Activated naive CD8-positive, alpha-beta T cell treated with anti-CD3 and anti-CD28 coated beads, Interleukin-2, amount 50 U/mL, for 16 hours (primary cell): ENCODE measurements at regions not wholly inside any gene's neighbourhood (a gene's known extent, or its start where the extent isn't known, plus 50 kb on each side); places are given as distances from the start of the nearest gene placed in this dataset.
"Not testable (repeated sequence)": the region's sequence is repeated elsewhere in the genome, so short reads cannot be mapped to it uniquely, and the experiment has no call there.

ENCODE experiments used
- DNase-seq: peaks from one replicate; pipeline ENCODE4 v3.0.0-alpha.2; 2020; ENCODE audit warnings: low read depth, low spot score

GRCh38 chr10:21145751-21146435 lies 248.8 kb upstream of the NEBL start:
- DNase-seq: no peak

GRCh38 chr10:21144047-21144446 lies 246.9 kb upstream of the NEBL start:
- no peak for DNase-seq

- DNase-seq: no peak
Observed at GRCh38 chr10:21141946-21142492, 244.9 kb upstream of the NEBL start.

GRCh38 chr10:21138769-21139340 lies 241.7 kb upstream of the NEBL start:
- DNase-seq: no peak

- DNase-seq: no peak
Observed at GRCh38 chr10:21135023-21135931, 238.2 kb upstream of the NEBL start.

- no peak for DNase-seq
Observed at GRCh38 chr10:21134645-21135022, 237.5 kb upstream of the NEBL start.

- DNase-seq: no peak
Observed at GRCh38 chr10:21130683-21131442, 233.8 kb upstream of the NEBL start.

GRCh38 chr10:21130108-21130507 lies 233.0 kb upstream of the NEBL start:
- no peak for DNase-seq

GRCh38 chr10:21125471-21126228 lies 228.5 kb upstream of the NEBL start:
- no peak for DNase-seq

- DNase-seq: no peak
Observed at GRCh38 chr10:21122907-21123306, 225.8 kb upstream of the NEBL start.

GRCh38 chr10:21121822-21122221 lies 224.7 kb upstream of the NEBL start:
- DNase-seq: not testable (repeated sequence)

- no peak for DNase-seq
Observed at GRCh38 chr10:21114683-21115082, 217.6 kb upstream of the NEBL start.

GRCh38 chr10:21110358-21110757 lies 213.2 kb upstream of the NEBL start:
- DNase-seq: no peak

- not testable (repeated sequence) for DNase-seq
Observed at GRCh38 chr10:21106931-21107330, 209.8 kb upstream of the NEBL start.

GRCh38 chr10:21105331-21105730 lies 208.2 kb upstream of the NEBL start:
- not testable (repeated sequence) for DNase-seq

- DNase-seq: no peak
Observed at GRCh38 chr10:21100871-21101514, 203.9 kb upstream of the NEBL start.

- DNase-seq: no peak
Observed at GRCh38 chr10:21100190-21100589, 203.1 kb upstream of the NEBL start.

- DNase-seq: no peak
Observed at GRCh38 chr10:21099291-21100062, 202.4 kb upstream of the NEBL start.

GRCh38 chr10:21097926-21098355 lies 200.8 kb upstream of the NEBL start:
- no peak for DNase-seq
